GM12892 (cell line): ENCODE measurements at regions not wholly inside any gene's neighbourhood (a gene's known extent, or its start where the extent isn't known, plus 50 kb on each side); places are given as distances from the start of the nearest gene placed in this dataset.

Experiments used
- POLR2A ChIP-seq: IDR thresholded peaks from 2 replicates; pipeline ENCODE4 v1.6.1; 2011; ENCODE audit warnings: low read depth, low read length, control low read depth
- POLR2AphosphoS5 ChIP-seq: IDR thresholded peaks from 2 replicates; pipeline ENCODE4 v1.6.1; 2011; ENCODE audit warnings: low read depth, low read length, control low read depth

- TF ChIP-seq POLR2AphosphoS5, result no peak
- TF ChIP-seq POLR2A, result no peak
Measured at GRCh38 chr21:19458295-19458694, 1054.7 kb upstream of the TMPRSS15 start.
